Thoracic aorta (tissue), 2 donors: ENCODE measurements at regions not wholly inside any gene's neighbourhood (a gene's known extent, or its start where the extent isn't known, plus 50 kb on each side); places are given as distances from the start of the nearest gene placed in this dataset.

Experiments used
- ATAC-seq: fragments of 150-250 bp; one replicate; pipeline ENCODE4 v1.8.0; 2017; ENCODE audit warnings: low read depth; ENCODE audit not compliant: insufficient number of reproducible peaks, low FRiP score
- DNase-seq: peaks from one replicate; pipeline ENCODE4 v3.0.0-alpha.2; 2020; ENCODE audit warnings: low spot score
- H3K27ac ChIP-seq, 2 donors: fragments of 200-600 bp; sonication (generic); 1 replicate in 1 of 2; 2 replicates in 1 of 2; pipeline ENCODE4 v1.5.1; 2016; ENCODE audit warnings: mild to moderate bottlenecking in 2 of 2, moderate library complexity in 2 of 2
- H3K27me3 ChIP-seq: fragments of 200-600 bp; sonication (generic); replicated peaks from 2 replicates; pipeline ENCODE4 v1.6.0; 2016; ENCODE audit warnings: mild to moderate bottlenecking; ENCODE audit not compliant: insufficient read depth
- H3K36me3 ChIP-seq: fragments of 200-600 bp; sonication (generic); one replicate; pipeline ENCODE4 v1.5.1; 2016
- H3K4me1 ChIP-seq, 2 donors: fragments of 200-600 bp; sonication (generic); 1 replicate in 1 of 2; 2 replicates in 1 of 2; pipeline versions ENCODE4 v1.5.1 to v1.6.0; 2016; ENCODE audit warnings: low read depth in 2 of 2, mild to moderate bottlenecking in 1 of 2; ENCODE audit not compliant: control insufficient read depth in 1 of 2
- H3K4me3 ChIP-seq: fragments of 200-600 bp; sonication (generic); 2 replicates; pipeline ENCODE4 v1.5.1; 2016; ENCODE audit warnings: mild to moderate bottlenecking
- H3K9me3 ChIP-seq: fragments of 200-600 bp; sonication (generic); 2 replicates; pipeline ENCODE4 v1.5.1; 2016
- TF ChIP-seq, protein P1 (sequence below): fragments of 200-600 bp; sonication (generic); IDR thresholded peaks from one replicate; pipeline ENCODE4 v1.5.1; 2019; ENCODE audit warnings: antibody characterized with exemption

- Histone ChIP-seq H3K9me3 (no peaks in the 10 kb centered on the region), H3K36me3 (no peaks in the 10 kb centered on the region), H3K4me1 (no peaks in the 10 kb centered on the region), H3K27ac (no peak overlapping the region), H3K27me3 (no peaks in the 10 kb centered on the region), H3K4me3 (no peak overlapping the region)
- ATAC-seq (no peak), DNase-seq (no peak)
- TF ChIP-seq, protein P1, sequence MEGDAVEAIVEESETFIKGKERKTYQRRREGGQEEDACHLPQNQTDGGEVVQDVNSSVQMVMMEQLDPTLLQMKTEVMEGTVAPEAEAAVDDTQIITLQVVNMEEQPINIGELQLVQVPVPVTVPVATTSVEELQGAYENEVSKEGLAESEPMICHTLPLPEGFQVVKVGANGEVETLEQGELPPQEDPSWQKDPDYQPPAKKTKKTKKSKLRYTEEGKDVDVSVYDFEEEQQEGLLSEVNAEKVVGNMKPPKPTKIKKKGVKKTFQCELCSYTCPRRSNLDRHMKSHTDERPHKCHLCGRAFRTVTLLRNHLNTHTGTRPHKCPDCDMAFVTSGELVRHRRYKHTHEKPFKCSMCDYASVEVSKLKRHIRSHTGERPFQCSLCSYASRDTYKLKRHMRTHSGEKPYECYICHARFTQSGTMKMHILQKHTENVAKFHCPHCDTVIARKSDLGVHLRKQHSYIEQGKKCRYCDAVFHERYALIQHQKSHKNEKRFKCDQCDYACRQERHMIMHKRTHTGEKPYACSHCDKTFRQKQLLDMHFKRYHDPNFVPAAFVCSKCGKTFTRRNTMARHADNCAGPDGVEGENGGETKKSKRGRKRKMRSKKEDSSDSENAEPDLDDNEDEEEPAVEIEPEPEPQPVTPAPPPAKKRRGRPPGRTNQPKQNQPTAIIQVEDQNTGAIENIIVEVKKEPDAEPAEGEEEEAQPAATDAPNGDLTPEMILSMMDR = no peak
These were observed 288.7 kb upstream of the NRIP1 start for GRCh38 chr21:15353546-15353945.

GRCh38 chr21:15354516-15354915, 289.7 kb upstream of the NRIP1 start:
- ATAC-seq (no peak), DNase-seq (no peak)
- H3K36me3 ChIP-seq = no peaks in the 10 kb centered on the region
- H3K27ac ChIP-seq = no peak overlapping the region
- TF ChIP-seq, protein P1 = no peak
- H3K9me3 ChIP-seq = no peaks in the 10 kb centered on the region
- no peaks in the 10 kb centered on the region for H3K27me3 ChIP-seq
- H3K4me1 ChIP-seq = no peaks in the 10 kb centered on the region
- H3K4me3 ChIP-seq = no peak overlapping the region

DNA sequence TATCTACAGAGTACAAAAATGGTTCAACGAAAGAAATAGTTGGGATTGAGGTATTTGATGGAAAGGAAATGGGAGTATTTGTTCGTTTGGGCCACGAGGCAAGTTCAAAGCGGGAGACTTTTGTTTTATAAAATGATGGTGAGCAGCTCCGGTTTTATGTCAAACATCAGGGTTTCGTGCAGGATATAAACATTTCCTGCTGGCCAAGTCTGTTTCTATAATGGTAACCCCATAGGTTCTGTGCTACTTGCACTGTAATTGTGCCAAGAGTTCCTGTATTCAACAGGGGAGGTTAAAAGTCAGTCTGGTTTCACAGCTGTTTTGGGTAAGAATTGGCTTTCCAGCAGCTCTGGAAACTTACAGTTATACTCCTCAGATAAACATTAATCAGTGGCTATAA, 290.3 kb upstream of the NRIP1 start:
- H3K27me3 ChIP-seq = no peaks in the 10 kb centered on the region
- TF ChIP-seq, protein P1 = no peak
- H3K36me3 ChIP-seq = no peaks in the 10 kb centered on the region
- no peak overlapping the region for H3K27ac ChIP-seq
- H3K4me3 ChIP-seq = no peak overlapping the region
- no peaks in the 10 kb centered on the region for H3K4me1 ChIP-seq
- ATAC-seq (no peak), DNase-seq (no peak)
- H3K9me3 ChIP-seq = no peaks in the 10 kb centered on the region

DNA sequence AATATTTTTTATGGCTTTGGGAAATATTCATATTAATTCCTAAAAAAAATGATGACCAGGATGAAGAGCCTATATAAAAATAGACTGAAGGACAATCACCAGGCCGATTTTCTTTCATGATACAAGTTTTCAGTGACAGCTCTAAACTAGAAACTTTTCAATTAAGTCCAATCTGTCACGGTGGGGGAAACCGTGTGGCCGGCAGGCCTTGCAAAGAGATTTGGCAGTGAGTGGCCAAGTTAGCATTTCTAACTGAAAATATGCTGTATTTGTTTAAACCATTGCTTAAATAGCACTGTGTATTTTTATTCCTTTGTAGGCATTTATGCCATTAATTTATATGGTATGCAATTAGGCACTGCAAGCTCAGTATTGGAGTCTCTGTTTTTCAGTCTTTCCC, 294.5 kb upstream of the NRIP1 start:
- Histone ChIP-seq H3K27ac (no peak overlapping the region), H3K9me3 (no peaks in the 10 kb centered on the region), H3K4me3 (no peak overlapping the region), H3K36me3 (no peaks in the 10 kb centered on the region), H3K27me3 (no peaks in the 10 kb centered on the region), H3K4me1 (no peaks in the 10 kb centered on the region)
- TF ChIP-seq, protein P1 = no peak
- ATAC-seq = no peak
- DNase-seq = no peak

DNA sequence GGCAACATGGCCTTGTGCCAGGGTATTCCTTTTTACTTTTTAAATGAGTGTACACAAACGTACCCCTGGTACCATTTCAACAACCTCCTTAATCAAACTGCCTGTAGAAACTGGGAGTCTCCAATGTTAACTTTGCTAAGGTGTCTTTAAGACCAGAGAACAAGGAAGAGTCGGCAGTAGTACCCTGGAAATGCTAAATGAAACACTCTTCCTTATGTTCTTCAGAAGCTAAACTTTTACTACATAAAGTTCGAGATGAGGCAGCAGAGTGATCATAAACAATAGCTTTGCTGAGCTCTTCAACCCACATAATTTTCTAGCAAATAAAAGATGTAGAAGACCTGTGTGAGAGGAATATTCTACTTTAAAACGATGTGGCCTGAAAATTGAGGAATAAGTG, 297.7 kb upstream of the NRIP1 start:
- Histone ChIP-seq H3K4me3 (no peak overlapping the region), H3K36me3 (no peaks in the 10 kb centered on the region), H3K27me3 (no peaks in the 10 kb centered on the region), H3K4me1 (no peaks in the 10 kb centered on the region), H3K27ac (no peak overlapping the region), H3K9me3 (no peaks in the 10 kb centered on the region)
- TF ChIP-seq, protein P1 = no peak
- ATAC-seq (no peak), DNase-seq (no peak)
